GM04504 (cell line): ENCODE measurements at regions not wholly inside any gene's neighbourhood (a gene's known extent, or its start where the extent isn't known, plus 50 kb on each side); places are given as distances from the start of the nearest gene placed in this dataset.

ENCODE experiments used
- DNase-seq: peaks from one replicate; pipeline ENCODE4 v3.0.0-alpha.2; 2012; ENCODE audit warnings: low read depth

GRCh38 chr22:44613196-44613595 lies 88.8 kb upstream of the PRR5 start:
- no peak for DNase-seq

GRCh38 chr22:44611880-44612496 lies 90.0 kb upstream of the PRR5 start:
- no peak for DNase-seq

- DNase-seq, result no peak
Observed at GRCh38 chr22:44610071-44610470, 91.9 kb upstream of the PRR5 start.

GRCh38 chr22:44609400-44609988 lies 92.5 kb upstream of the PRR5 start:
- DNase-seq, result no peak

- DNase-seq, result no peak
Observed at GRCh38 chr22:44608597-44609399, 93.2 kb upstream of the PRR5 start.

- no peak for DNase-seq
Observed at GRCh38 chr22:44606126-44606525, 95.9 kb upstream of the PRR5 start.

GRCh38 chr22:44605486-44605885 lies 96.5 kb upstream of the PRR5 start:
- DNase-seq, result no peak

- DNase-seq, result no peak
Observed at GRCh38 chr22:44604991-44605390, 97.0 kb upstream of the PRR5 start.

- no peak for DNase-seq
Observed at GRCh38 chr22:44604455-44604854, 97.5 kb upstream of the PRR5 start.

- no peak for DNase-seq
Observed at GRCh38 chr22:44603767-44604166, 98.2 kb upstream of the PRR5 start.

GRCh38 chr22:44601725-44602124 lies 100.3 kb upstream of the PRR5 start:
- no peak for DNase-seq

GRCh38 chr22:44601189-44601588 lies 100.8 kb upstream of the PRR5 start:
- DNase-seq, result no peak

GRCh38 chr22:44600207-44600785 lies 101.7 kb upstream of the PRR5 start:
- no peak for DNase-seq

- DNase-seq, result no peak
Observed at GRCh38 chr22:44599500-44600140, 101.6 kb upstream of the RTL6 start.

- no peak for DNase-seq
Observed at GRCh38 chr22:44599084-44599483, 101.1 kb upstream of the RTL6 start.

- DNase-seq, result peak; percentile 32
Observed at GRCh38 chr22:44597616-44598015, 99.6 kb upstream of the RTL6 start.

- DNase-seq, result no peak
Observed at GRCh38 chr22:44596396-44597125, 98.5 kb upstream of the RTL6 start.

- DNase-seq, result no peak
Observed at GRCh38 chr22:44595841-44596341, 97.9 kb upstream of the RTL6 start.

- no peak for DNase-seq
Observed at GRCh38 chr22:44594951-44595350, 96.9 kb upstream of the RTL6 start.

GRCh38 chr22:44592824-44593148 lies 94.8 kb upstream of the RTL6 start:
- DNase-seq, result no peak

GRCh38 chr22:44592126-44592823 lies 94.2 kb upstream of the RTL6 start:
- DNase-seq, result no peak
